ENCODE measurements at regions not wholly inside any gene's neighbourhood (a gene's known extent, or its start where the extent isn't known, plus 50 kb on each side); places are given as distances from the start of the nearest gene placed in this dataset.
"Not testable (repeated sequence)": the region's sequence is repeated elsewhere in the genome, so short reads cannot be mapped to it uniquely, and the experiment has no call there.

DNA sequence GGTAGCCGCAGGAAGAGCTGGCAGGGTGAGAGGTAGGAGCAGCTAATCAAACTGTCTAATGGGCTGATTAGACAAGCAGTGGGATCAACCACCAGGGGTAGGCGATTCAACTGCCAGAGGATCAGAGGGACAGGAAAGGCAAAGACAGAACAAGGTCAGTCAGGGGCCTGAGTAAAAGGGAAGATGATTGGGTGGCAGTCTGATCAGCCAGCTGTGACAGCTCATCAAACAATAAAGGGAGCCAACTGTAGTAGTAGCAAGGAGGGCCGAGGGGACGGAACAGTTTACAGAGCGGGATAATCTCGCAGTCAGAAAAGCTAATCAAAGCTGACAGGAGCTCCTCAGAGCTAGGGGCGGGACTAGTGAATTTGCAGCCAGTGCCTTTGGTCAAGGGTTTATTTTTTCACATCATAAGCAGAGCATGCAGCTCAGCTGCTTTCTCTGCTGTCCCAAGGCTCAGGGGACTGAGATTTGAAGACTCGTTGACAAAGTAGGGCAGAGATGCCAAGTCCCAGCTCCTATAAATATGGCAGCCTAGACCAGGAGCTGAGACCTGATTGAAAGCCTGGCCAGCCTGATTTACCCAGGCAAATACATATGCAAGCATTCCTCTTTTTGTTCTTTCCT, 418.2 kb downstream of the GABRG2 start:
- DNase-seq (ENCODE audit: low read depth) = no peak

DNA sequence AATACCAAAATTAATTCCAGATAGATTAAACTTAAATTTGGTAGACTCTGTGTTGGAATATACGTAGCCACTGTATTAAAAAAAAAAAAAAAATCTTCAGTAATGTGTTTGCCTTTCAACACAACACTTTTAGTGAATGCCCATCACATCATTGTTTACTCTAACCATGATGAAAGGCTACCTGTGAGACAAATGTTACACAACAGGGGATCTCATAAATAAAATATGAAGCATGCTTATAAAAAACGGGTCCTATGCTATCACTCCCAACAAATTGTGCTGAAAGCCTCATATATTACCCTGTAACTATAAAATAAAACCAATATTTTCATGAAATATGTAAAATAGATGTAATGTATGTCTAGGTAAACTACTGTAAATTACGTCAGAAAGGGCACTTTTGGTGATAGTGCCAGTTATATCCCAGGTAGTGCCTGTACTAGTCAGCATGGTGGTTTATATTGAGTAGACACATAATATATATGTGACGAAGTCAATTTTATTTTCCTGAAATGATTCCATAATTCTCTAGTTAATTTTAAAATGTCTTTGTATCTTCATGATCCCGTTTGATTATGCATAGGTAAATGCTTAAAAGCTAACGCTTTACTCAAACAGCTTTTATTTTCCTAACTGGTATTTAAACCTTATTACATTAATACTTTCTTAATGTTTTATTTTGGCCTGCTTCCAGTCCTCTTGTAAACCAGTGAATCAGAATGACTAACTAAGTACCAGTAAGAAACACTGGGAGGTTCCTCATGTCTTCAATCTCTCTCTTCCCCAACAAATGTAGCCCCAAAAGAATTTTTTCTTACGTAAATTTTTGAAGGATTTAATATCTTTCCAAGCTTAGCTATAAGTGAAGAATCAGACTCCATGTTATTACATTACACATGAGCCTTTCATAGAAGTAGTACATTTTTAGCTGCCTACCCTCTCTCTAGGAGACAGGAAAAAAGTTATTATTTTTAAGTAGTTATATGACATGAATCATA, 420.3 kb downstream of the GABRG2 start:
- DNase-seq (ENCODE audit: low read depth) = no peak

DNA sequence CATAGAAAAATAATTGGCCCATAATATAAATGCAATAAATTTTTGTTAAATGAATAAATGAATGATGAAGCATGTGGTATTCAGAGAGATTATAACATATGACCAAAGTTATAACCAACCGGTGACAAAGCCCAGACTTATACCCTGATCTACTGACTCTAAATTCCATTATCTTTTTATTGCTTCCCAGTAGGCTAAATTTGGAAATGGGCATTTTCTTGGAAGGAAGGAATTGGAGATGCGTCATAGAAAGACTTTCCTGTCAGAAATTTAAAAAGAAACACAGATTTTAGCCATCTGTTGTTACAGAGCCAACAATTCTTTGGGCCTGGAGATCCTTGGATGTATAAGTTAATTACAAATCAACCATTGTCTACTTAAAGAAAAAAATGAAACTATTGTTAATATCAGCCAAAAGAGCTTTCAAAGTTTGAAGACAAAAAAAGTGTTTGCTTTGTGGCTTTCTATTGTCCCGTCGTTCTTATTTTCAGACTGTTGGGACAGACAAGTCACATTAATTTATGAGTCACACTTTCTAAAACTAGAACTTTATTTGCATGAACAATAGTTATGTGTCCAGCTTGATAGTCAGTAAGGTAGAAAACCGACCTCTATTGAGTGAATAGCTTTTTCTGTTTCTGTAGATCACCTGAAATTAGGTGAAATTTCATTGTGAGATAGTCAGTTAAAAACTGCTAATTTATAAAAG, 428.7 kb downstream of the GABRG2 start:
- DNase-seq (ENCODE audit: low read depth) = no peak

DNA sequence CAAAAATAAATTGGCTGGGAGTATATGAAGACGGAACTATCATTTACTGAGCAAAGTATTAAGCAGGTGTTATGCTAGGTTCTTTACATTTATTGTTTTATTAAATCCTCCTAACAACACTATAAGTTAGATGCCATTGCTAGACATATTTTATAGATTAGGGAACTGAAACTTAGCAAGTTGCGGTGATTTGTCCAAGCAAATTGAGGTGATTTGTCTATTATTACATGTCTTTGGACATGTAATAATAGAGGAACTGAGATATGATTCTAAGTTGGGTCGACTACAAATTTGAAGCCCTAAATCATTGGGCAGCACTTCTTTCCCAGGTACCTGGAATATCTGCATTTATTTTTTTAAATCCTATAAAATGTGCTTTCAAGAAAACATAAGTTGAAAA, 429.9 kb downstream of the GABRG2 start:
- no peak for DNase-seq (ENCODE audit: low read depth)

DNA sequence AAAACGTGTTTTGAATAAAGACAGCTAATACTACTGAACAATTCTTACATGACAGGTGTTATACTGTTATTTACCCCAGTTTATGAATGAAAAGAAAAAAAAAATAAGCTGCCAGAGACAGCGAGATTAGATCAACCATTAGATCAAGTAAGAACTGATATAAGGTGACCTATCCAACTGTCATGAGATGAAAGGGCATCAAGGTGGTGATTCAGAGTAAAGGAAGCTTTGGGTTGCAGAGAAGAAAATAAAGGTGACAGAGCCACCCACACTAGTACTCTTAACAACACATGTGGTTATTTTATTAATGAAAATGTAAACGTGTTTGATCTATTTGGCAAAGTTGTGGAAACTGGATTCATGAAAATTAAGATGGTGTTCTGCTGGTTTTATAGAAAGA, 435.2 kb downstream of the GABRG2 start:
- no peak for DNase-seq (ENCODE audit: low read depth)

DNA sequence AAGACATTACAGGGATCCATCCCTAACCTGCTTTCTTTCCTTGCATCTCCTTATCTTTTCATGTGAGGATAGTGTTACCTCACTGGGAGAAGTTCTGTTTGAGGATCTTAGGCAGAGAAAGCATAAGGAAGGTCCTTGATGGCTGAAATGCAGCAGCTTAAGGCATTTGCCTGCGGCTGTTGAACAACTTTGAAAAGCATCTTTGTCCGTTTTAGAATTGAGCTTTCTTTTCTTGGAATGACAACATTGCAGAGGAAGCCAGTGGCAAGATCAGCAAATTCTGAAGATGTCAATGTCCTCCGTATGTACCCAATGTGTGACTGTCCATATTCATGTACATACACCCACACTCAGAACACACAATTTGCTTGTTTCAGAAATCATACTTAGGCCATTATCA, 436.2 kb downstream of the GABRG2 start:
- DNase-seq (ENCODE audit: low read depth) = no peak

DNA sequence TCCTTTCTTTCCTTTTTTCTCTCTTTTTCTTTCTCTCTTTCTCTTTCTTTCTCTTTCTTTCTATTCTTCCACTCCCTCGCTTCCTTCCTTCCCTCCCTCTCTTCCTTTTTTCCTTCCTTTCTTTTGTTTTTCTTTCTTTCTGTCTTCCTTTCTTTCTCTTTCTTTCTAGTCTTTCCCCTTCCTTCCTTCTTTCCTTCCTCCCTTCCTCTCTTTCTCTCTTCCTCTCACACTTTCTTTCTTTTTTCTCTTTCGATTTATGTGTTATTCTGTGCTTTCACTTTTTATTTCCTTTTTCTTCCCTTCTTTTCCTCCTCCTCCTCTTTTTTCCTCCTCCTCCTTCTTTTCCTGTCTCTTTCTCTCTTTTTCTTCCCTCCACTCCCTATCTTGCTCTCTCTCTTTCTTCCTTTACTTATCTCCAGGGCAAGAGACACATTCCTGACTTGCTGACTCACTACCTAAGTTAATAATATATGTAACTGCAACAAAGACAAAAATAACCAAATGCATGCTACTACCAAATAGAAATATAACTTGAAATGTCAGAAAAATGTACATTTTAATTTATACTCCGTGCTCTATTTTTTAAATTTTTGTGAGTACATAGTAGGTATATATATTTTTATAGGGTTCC, 445.5 kb downstream of the GABRG2 start:
- DNase-seq (ENCODE audit: low read depth) = no peak

DNA sequence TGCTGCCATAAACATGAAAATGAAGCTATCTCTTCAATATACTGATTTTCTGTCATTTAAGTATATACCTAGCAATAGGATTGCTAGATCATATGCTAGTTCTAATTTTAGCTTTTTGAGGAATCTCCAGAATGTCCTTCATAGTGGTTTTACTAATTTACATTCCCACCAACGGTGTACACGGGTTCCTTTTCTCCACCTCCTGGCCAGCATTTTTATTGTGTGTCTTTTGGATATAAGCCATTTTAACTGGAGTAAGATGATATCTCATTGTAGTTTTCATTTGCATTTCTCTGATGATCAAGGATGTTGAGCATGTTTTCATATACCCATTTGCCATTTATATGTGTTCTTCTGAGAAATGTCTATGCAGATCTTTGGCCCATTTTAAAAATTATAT, 446.5 kb downstream of the GABRG2 start:
- DNase-seq (ENCODE audit: low read depth) = no peak

DNA sequence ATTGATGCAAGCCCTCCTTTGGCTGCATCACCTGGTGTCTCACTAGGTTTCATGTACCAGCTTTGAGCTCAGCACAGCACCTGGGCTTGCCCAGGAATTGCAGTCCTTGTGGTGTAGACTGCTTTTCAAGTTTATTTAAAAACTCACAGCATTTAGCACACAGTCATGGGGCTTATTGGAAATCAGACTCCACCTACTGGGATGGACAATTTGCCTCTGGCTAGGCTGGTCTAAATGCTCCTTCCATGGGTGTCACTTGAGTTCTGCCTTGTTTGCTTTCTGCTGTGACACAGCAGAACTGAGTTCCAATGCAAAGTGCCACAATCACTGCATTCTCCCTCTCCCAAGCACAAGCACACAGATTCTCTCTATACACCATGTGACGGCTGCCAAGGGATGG, 453.3 kb downstream of the GABRG2 start:
- DNase-seq (ENCODE audit: low read depth) = no peak

DNA sequence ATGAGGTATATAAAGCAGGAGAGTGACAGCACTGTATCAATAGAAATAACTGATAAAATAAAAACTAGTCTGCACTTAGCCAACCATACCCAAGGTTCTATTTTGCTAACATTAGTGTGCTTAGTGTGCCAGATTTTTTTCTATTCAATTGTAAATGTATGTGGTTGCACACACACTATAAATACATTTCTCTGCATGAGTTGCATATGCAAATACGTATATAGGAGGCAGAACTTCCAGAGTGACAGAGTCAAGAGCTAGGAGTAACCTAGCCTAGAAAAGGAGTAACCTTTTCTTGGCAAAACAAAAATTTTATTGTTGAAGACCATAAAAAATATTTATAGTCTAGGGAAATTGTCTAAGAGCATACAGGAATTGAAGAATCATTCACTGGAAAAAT, 461.6 kb downstream of the GABRG2 start:
- DNase-seq (ENCODE audit: low read depth) = no peak

DNA sequence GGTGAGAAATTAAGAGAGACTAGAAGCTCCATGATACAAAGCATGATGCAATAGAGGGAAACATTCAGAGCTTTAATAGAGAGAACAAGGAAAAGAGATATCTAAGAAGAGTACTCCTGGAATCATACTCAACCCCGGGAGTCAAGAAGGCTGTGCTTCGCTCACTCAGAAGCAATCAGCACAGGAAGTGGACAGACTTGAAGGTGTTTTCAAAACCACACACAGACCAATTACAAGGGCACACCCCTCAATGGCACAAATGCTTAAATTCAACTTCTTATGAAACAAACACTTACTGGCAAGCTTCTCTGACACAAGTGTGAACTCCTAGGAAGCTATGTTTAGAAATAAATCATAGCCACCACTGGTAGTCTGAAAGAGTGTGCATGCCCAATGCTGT, 462.3 kb downstream of the GABRG2 start:
- no peak for DNase-seq (ENCODE audit: low read depth)

DNA sequence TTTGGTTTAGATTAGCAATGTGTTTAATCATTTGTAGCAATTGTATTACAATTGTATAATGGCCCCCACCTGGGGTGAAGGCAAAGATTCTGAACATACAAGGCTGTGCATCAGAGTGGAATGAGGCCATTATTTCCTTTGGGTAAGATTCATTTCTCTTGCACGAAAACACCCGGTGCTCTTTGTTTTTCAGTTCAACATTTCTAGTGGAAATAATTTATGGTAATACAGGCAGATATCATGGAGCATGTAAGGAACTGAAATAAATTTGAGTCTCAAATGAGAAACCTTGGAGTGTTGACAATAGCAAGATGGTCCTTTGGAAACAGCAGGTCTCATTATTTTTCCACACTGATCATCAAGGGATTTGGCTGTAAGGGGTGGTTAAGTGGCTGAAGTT, 475.9 kb downstream of the GABRG2 start:
- DNase-seq (ENCODE audit: low read depth) = no peak

DNA sequence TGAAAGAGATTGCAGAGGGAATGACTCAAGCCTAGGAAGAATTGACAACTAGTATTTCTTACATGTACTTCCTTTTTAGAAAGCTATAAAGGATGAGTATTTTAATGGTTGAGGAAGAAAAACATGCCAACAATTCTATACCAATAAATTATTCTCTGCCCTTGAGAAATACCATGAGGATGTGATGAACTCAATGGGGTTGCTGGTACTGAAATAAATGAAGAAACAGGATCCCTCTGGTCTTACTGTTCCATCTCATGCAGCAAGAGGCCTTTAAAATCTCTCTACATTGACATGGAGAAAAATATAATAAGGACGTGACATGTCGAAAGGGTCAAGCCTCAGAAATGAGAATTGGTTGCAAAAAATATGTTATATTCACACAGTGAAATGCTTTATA, 477.3 kb downstream of the GABRG2 start:
- DNase-seq (ENCODE audit: low read depth) = no peak

DNA sequence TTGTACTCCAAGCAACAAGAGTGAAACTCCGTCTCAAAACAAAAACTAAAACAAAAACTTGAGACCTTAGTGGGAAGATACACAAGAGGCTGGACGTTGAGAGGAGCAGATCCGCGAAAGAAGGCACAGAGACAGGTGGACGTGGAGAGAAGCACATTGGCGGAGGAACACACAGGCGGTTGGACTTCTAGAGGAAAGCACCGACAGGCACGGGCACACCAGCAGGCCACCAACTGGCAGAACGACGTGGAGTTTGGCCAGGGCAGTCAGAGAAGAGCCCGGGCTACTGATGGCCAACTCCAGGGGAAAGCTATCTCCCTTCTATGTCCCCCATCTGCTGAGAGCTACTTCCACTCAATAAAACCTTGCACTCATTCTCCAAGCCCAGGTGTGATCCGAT, 482.7 kb downstream of the GABRG2 start:
- no peak for DNase-seq (ENCODE audit: low read depth)

DNA sequence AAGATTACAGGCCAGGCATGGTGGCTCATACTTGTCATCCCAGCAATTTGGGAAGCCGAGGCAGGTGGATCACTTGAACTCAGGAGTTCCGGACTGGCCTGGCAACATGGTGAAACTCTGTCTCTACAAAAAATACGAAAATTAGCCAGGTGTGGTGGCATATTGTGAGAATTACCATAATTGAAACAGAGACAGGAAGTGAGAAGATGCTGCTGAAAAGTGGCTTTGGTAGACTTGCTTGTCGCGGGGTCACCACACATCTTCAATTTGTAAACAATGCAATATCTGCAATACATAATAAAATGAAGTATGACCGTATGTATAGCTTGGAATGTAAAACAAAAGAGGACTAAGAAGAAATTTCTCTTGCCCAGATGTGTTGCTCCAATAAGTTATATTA, 490.5 kb downstream of the GABRG2 start:
- DNase-seq (ENCODE audit: low read depth) = no peak

DNA sequence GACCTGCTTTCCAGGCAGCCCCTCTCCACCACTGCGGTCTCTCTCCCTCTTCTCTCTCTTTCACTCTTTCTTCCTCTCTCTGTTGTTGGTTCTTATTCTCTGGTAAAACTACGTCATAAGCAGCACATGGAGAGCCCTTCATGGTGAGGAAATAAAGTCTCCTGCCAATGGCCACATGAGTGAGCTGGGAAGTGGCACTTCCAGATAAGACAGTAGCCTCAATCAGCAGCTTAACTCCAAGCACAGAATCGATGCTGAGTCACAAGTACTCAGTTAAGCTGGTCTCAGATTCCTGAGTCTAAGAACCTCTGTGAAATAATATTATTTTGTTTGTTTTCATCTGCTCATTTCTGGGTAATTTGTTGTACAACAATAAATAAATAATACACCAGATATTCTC, 500.1 kb downstream of the GABRG2 start:
- no peak for DNase-seq (ENCODE audit: low read depth)

DNA sequence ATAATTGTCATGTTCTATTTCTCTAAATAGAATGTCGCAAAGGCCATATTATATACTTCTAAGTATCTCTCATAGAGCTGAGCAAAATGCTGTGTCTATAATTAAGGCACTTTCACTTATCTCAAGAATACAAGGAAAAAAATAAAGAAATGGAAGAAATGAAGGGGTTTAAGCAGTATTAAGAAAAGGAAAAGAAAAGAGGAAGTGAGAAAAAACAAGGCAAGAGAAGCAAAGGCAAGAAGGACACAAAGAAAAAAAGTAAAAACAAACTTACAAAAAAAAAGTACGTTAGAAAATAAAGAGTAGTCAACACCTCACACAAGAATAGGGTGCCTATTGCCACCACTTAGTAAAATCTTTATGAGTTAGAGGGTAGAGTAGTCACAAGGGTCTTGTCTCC, 506.2 kb downstream of the GABRG2 start:
- no peak for DNase-seq (ENCODE audit: low read depth)

DNA sequence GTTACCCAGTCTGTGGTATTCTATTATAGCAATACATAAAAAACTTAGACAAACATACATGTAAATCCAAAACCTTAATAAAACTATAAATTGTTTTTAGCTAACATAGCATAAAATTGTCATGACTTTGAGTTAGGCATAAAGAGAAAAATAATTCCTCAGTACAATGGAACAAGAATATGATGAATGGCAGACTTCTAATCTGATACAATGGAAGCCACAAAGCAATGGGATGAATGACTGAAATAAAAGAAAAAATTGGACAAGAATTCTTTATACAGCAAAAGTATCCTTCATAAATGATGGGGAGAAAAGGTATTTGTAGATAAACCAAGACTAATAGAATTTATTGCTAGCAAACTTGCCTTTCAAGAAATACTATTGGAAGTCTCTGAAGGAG, 524.2 kb downstream of the GABRG2 start:
- DNase-seq (ENCODE audit: low read depth) = no peak

DNA sequence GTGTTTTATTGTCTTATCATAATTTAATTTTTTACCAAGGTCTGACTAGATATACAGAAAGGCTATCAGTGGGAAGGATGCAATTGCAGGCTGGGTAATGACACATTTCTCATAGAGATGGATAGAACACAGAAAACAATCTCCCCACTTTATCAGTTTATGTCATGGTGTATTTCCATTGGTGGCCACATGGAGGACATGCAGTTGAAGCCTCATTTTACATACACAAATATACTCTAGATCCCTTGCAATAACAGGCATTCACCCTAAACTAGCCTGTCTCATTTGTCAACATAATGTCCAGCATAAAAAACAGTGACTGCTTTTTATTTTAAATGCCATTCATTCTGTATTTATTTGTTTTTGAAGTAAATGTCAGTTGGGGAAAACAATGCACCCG, 526.3 kb downstream of the GABRG2 start:
- no peak for DNase-seq (ENCODE audit: low read depth)

DNA sequence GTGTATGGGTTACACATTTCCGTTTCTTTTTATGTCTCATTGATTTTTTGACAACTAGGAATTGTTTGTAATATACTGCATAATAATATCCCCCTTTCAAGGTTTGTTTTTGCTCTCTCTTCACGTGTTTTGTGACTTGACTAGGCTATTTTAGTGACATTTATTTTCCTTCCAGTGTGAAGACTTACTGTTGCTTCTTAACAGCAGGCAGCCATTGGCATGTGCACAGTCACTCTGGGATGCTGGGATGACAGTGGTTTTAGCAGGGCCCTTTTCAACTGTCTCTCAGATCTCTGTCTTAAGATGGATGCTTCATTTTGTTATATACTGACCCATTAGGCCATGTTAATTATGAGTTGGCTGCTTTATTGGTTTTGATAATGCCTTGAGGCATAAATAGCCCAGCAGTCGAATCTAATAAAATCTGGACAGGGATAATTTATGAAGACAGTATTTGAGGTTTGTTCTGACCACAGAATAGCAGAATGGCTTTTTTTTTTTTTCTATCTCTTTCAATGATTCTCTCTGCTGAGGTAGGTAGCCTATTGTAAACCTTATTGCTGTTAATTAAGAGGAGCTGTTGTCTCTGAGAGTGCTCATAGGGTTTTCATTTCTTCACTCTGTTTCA, 536.0 kb downstream of the GABRG2 start:
- no peak for DNase-seq (ENCODE audit: low read depth)

DNA sequence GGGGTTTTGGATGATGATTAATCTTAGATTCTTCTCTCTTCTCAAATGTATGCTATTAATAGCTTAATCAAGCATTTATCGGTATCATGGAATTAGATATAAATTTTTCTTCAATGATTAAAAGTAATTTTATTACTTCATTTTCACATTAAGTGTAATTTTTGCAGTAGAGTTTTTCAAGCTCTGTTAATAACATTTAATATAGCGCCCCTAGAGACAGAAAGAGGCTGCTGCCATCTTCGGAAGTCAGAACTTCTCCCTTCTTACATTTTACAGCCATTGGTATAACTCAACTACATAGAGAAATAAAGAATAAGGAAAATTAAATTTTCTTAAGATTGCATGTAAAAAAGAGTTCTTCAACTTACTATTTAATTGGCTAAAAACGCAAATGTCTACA, 540.3 kb downstream of the GABRG2 start:
- no peak for DNase-seq (ENCODE audit: low read depth)

DNA sequence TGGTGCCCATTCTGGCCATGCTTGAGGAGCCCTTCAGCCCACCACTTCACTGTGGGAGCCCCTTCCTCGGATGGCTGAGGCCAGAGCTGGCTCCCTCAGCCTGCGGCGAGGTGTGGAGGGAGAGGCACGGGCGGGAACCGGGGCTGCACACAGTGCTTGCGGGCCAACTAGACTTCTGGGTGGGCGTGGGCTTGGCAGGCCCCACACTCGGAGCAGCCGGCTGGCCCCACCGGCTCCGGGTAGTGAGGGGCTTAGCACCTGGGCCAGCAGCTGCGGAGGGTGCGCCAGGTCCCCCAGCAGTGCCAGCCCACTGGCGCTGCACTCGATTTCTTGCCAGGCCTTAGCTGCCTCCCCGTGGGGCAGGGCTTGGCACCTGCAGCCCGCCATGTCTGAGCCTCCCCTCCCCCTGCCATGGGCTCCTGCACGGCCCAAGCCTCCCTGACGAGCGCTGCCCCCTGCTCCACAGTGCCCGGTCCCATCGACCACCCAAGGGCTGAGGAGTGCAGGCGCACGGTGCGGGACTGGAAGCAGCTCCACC, 554.2 kb downstream of the GABRG2 start:
- not testable (repeated sequence) for DNase-seq (ENCODE audit: low read depth)

All from T follicular helper cell (primary cell).